DND-41 (cell line): ENCODE measurements at regions not wholly inside any gene's neighbourhood (a gene's known extent, or its start where the extent isn't known, plus 50 kb on each side); places are given as distances from the start of the nearest gene placed in this dataset.

Source experiments
- ATAC-seq: fragments of 200-7000 bp; cut with Tn5 transposase; 3 replicates; pipeline ENCODE4 v1.9.1; 2021; ENCODE audit warnings: low read depth; ENCODE audit not compliant: insufficient read depth
- DNase-seq: peaks from one replicate; pipeline ENCODE4 v3.0.0-alpha.2; 2020
- H2AFZ ChIP-seq: 2 replicates; pipeline ENCODE4 v1.6.0; 2012; ENCODE audit warnings: low read depth, low read length
- H3K27ac ChIP-seq: 2 replicates; pipeline ENCODE4 v1.5.1; 2012; ENCODE audit warnings: low read length, inconsistent platforms
- H3K27me3 ChIP-seq: fragments of 200-600 bp; sonication (generic); 2 replicates; pipeline ENCODE4 v1.6.0; 2012; ENCODE audit warnings: low read length, mild to moderate bottlenecking, inconsistent platforms; ENCODE audit not compliant: insufficient read depth, poor library complexity
- H3K36me3 ChIP-seq: 2 replicates; pipeline ENCODE4 v1.5.1; 2012; ENCODE audit warnings: low read length, inconsistent platforms; ENCODE audit not compliant: insufficient read depth
- H3K4me1 ChIP-seq: 2 replicates; pipeline ENCODE4 v1.5.1; 2012; ENCODE audit warnings: mild to moderate bottlenecking, low read length; ENCODE audit not compliant: insufficient read depth
- H3K4me2 ChIP-seq: 2 replicates; pipeline ENCODE4 v1.6.0; 2012; ENCODE audit warnings: mild to moderate bottlenecking, moderate library complexity, low read length, inconsistent platforms; ENCODE audit not compliant: insufficient read depth
- H3K4me3 ChIP-seq, 2 experiments: fragments of 200-600 bp in 1 of 2; shearing (Covaris generic) in 1 of 2; 2 replicates each; pipeline ENCODE4 v1.5.1; 2012 to 2016; ENCODE audit warnings: inconsistent platforms in 2 of 2, low read length in 2 of 2, mild to moderate bottlenecking in 2 of 2, low read depth in 1 of 2, moderate library complexity in 1 of 2
- H3K79me2 ChIP-seq: 2 replicates; pipeline ENCODE4 v1.6.0; 2012; ENCODE audit warnings: low read length, inconsistent platforms; ENCODE audit not compliant: insufficient read depth
- H3K9ac ChIP-seq: 2 replicates; pipeline ENCODE4 v1.6.0; 2012; ENCODE audit warnings: low read depth, mild to moderate bottlenecking, inconsistent platforms, low read length, moderate library complexity
- H3K9me3 ChIP-seq: 2 replicates; pipeline ENCODE4 v1.5.1; 2012; ENCODE audit warnings: low read length, moderate library complexity, mild to moderate bottlenecking, inconsistent platforms; ENCODE audit not compliant: insufficient read depth, severe bottlenecking
- H4K20me1 ChIP-seq: 2 replicates; pipeline ENCODE4 v1.6.0; 2012; ENCODE audit warnings: low read length; ENCODE audit not compliant: insufficient read depth
- EZH2 ChIP-seq: IDR thresholded peaks from 3 replicates; pipeline ENCODE4 v1.6.1; 2012; ENCODE audit warnings: borderline replicate concordance, low read depth, mild to moderate bottlenecking, moderate library complexity, low read length, inconsistent platforms; ENCODE audit not compliant: severe bottlenecking
- TF ChIP-seq, protein P1 (sequence below): IDR thresholded peaks from 2 replicates; pipeline ENCODE4 v1.5.1; 2012; ENCODE audit warnings: borderline replicate concordance, low read length, moderate library complexity, mild to moderate bottlenecking; ENCODE audit not compliant: poor library complexity, severe bottlenecking; ENCODE audit errors: extremely low read depth

DNA sequence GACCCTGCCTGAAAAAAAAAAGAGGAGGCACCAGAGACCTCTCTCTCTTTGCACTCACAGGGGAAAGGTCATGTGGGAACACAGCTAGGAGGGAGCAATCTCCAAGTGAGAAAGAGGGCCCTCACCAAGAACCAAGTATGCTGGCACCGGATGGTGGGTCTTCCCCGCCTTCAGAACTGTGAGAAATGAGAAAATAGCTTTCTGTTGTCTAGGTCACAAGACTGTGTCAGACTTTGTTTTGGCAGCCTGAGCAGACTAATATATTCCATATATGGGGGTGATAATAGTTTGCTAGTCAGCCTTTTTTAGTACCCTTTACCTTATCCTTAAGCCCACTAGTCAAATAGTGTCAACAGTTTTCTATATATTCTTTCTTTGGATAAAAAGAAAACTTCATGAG, 193.0 kb downstream of the TRIML1 start:
- DNase-seq (no peak), ATAC-seq (no peak)
- H2AFZ ChIP-seq = no peak overlapping the region; the same call in 1 of the 2 replicates
- H3K79me2 ChIP-seq = no peaks in the 10 kb centered on the region
- H3K9me3 ChIP-seq = no peaks in the 10 kb centered on the region
- no peaks in the 10 kb centered on the region for H3K36me3 ChIP-seq
- H3K4me1 ChIP-seq = no peaks in the 10 kb centered on the region
- no peaks in the 10 kb centered on the region for H4K20me1 ChIP-seq
- H3K4me3 ChIP-seq = no peak overlapping the region
- H3K27me3 ChIP-seq = no peaks in the 10 kb centered on the region
- no peak overlapping the region for H3K4me2 ChIP-seq
- TF ChIP-seq, protein P1, sequence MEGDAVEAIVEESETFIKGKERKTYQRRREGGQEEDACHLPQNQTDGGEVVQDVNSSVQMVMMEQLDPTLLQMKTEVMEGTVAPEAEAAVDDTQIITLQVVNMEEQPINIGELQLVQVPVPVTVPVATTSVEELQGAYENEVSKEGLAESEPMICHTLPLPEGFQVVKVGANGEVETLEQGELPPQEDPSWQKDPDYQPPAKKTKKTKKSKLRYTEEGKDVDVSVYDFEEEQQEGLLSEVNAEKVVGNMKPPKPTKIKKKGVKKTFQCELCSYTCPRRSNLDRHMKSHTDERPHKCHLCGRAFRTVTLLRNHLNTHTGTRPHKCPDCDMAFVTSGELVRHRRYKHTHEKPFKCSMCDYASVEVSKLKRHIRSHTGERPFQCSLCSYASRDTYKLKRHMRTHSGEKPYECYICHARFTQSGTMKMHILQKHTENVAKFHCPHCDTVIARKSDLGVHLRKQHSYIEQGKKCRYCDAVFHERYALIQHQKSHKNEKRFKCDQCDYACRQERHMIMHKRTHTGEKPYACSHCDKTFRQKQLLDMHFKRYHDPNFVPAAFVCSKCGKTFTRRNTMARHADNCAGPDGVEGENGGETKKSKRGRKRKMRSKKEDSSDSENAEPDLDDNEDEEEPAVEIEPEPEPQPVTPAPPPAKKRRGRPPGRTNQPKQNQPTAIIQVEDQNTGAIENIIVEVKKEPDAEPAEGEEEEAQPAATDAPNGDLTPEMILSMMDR = no peak
- TF ChIP-seq EZH2 = no peak
- H3K9ac ChIP-seq = no peak overlapping the region
- H3K27ac ChIP-seq = no peak overlapping the region

DNA sequence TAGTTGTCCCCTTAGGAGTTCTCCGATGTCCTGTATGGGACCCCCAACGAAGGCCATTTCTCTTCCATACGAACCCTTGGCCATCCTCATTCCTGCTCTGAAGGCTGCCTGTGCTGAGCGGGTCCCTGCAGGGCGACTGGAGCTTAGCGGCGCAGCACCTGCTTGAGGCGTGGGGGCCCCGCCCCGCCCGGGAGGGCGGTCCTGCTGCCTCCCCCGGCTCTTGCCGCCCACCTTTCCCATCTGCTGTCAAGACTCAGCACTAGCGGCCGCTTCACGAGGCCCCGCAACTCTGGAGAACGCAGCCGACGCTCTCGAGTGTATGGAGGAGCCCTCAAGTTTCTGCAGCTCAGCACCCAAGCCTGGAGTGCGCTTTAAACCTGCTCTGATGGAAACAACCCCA, 197.7 kb downstream of the TRIML1 start:
- Histone ChIP-seq H3K27me3 (no peaks in the 10 kb centered on the region), H3K4me1 (no peaks in the 10 kb centered on the region), H3K36me3 (no peaks in the 10 kb centered on the region), H3K9me3 (no peaks in the 10 kb centered on the region), H3K79me2 (no peaks in the 10 kb centered on the region), H3K27ac (no peak overlapping the region), H4K20me1 (no peaks in the 10 kb centered on the region), H3K4me3 (no peak overlapping the region), H3K4me2 (no peak overlapping the region), H3K9ac (no peak overlapping the region), H2AFZ (no peak overlapping the region)
- DNase-seq (no peak), ATAC-seq (no peak)
- TF ChIP-seq, protein P1 = no peak
- TF ChIP-seq EZH2 = no peak

DNA sequence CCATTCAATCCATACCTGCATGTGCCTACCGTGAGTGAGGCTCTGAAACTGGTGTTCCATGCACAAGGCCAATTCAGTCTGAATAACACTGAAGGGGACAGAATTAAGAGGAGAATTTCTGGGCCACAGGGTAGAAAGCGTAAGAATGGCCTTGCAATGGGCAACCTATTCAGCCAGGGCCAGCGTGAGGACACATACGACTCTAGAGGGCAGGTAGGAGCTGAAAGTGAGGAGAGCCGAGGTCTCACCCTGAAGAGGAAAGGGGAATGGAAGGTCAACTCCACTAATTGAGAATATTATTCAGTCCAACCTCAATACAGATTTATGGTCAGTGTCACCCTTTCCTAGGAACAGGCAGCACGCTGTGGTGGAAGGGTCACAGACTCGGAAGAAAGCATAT, 202.2 kb downstream of the TRIML1 start:
- DNase-seq (no peak), ATAC-seq (no peak)
- H2AFZ ChIP-seq = no peak overlapping the region
- no peaks in the 10 kb centered on the region for H3K9me3 ChIP-seq
- H4K20me1 ChIP-seq = no peaks in the 10 kb centered on the region
- H3K4me1 ChIP-seq = no peaks in the 10 kb centered on the region
- no peaks in the 10 kb centered on the region for H3K79me2 ChIP-seq
- no peak overlapping the region for H3K4me3 ChIP-seq
- no peak overlapping the region for H3K9ac ChIP-seq
- no peaks in the 10 kb centered on the region for H3K36me3 ChIP-seq
- TF ChIP-seq, protein P1 = no peak
- H3K27ac ChIP-seq = no peak overlapping the region
- no peak overlapping the region for H3K4me2 ChIP-seq
- no peaks in the 10 kb centered on the region for H3K27me3 ChIP-seq

DNA sequence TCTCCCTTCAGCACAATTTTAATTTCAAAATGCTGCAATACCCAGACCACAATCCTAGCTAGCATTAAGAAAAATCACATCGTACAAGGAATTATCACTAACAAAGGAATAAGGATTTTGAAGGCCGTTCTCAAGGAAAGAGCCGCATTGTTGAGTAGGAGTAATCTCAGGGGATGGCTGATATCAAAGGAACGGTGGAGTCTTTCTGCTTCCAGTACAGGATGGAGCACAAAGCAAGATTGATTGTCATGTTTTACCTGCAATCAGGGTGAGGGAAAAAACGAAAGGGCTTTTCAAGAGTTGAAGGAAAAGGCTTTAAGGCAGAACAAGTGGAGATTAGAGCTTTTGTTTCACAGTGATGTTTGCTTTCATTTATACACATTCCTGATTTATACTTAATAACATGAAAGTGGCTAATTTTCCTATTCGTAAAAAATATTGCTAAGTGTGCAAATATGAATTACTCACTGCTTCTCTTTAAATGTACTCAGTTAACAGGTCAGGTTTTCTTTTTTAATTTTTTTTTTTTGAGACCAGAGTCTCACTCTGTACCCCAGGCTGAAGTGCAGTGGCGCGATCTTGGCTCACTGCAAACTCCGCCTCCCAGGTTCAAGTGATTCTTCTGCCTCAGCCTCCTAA, 207.0 kb downstream of the TRIML1 start:
- no peak overlapping the region for H3K27ac ChIP-seq
- no peaks in the 10 kb centered on the region for H3K27me3 ChIP-seq
- H3K36me3 ChIP-seq = no peaks in the 10 kb centered on the region
- H3K4me3 ChIP-seq = no peak overlapping the region
- TF ChIP-seq, protein P1 = no peak
- no peak for TF ChIP-seq EZH2
- ATAC-seq (no peak), DNase-seq (no peak)
- no peaks in the 10 kb centered on the region for H3K9me3 ChIP-seq
- no peaks in the 10 kb centered on the region for H3K79me2 ChIP-seq
- H2AFZ ChIP-seq = no peak overlapping the region
- H4K20me1 ChIP-seq = no peaks in the 10 kb centered on the region
- no peaks in the 10 kb centered on the region for H3K4me1 ChIP-seq
- H3K4me2 ChIP-seq = no peak overlapping the region
- no peak overlapping the region for H3K9ac ChIP-seq
